Activated CD4-positive, alpha-beta T cell treated with anti-CD3 and anti-CD28 coated beads, Interleukin-2, Interleukin-4, amounts not matched to agents 100 ng/mL and 50 ng/mL, durations not matched to agents 16 hours and 8 hours (primary cell): ENCODE measurements at regions not wholly inside any gene's neighbourhood (a gene's known extent, or its start where the extent isn't known, plus 50 kb on each side); places are given as distances from the start of the nearest gene placed in this dataset.
"Not testable (repeated sequence)": the region's sequence is repeated elsewhere in the genome, so short reads cannot be mapped to it uniquely, and the experiment has no call there.

Experiments used
- DNase-seq: peaks from one replicate; pipeline ENCODE4 v3.0.0-alpha.2; 2020; ENCODE audit warnings: low spot score

DNA sequence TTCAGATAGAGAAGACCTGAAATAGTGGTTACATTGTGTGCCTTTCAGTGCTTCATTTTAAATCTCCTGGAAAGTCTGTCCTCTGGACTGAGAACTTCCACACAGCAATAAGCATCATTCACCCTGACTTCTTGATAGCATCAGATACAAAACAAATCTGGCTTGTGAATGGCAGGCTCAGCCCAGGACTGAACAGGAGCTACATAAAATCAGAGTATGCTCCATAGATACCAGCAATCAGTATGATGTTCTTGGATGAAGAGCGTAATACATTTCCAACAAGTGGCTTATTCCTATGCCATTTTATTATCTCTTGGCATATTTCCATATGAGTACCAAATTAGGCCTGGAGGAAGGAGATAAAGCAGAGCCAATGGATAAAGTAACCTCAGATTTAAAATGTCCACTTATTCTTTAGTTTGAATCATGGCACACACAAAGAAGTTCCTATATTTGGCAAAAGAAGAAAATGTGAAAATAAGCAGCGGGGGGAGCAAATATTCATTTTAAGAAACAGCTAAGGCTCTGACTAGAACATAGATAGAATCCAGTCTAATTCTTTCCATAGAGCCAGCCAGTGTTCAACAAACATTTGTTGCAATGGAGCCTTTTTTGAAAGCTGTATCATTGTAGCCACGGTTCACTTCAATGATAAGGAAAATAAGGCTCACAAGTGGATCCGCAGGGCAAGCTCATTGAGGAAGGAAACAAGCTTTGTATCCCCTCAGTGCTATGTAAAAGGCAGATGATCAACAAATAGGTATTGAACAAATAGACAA lies 230.8 kb upstream of the CHAC2 start:
- no peak for DNase-seq

DNA sequence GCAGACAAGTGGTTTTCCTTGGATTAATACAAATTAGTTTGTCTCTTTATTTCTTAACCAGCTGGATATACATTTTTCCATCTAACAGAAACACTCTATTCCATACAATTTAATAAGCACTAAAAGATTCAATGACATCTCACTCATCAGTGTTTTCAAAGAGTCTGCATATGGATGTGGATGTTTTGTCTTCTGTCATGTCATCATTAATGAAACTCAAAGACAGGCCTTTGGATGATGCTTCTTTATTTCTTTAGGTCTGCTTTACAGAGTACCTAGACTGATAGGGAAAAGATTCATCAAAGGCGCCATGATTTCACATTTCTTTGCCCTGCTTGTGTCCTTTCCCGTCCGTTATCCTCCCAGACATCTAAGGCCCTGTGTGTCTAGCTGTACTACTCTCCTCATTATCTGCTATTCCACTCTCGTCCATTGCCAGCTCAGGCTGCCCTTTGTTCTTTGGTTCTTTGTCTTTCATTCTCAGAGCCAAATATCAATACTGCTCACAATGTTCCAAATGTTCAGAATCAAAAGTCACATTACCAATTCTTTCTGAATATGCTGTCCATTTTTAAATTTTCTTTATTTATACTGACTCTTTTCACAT lies 232.3 kb upstream of the CHAC2 start:
- no peak for DNase-seq

DNA sequence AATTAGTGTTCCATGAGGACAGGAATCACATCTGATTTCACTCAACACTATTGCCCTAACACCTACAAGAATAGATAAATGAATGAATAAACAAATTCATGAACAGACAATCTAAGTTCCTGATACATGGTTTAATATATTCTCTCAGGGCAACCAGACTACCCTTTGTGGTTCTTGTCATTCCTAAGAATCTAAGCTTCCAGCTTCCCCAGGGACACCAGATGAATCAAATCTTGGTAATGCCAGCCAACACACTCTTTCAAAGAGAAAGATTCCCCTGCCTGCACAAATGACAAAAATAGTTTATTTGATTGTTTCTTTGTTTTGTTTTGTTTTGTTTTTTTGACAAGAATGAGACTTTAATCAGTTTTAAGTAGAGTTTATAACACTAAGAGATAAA lies 237.5 kb upstream of the CHAC2 start:
- no peak for DNase-seq

GRCh38 chr2:53527056-53527455 lies 240.5 kb upstream of the CHAC2 start:
- DNase-seq, result no peak

DNA sequence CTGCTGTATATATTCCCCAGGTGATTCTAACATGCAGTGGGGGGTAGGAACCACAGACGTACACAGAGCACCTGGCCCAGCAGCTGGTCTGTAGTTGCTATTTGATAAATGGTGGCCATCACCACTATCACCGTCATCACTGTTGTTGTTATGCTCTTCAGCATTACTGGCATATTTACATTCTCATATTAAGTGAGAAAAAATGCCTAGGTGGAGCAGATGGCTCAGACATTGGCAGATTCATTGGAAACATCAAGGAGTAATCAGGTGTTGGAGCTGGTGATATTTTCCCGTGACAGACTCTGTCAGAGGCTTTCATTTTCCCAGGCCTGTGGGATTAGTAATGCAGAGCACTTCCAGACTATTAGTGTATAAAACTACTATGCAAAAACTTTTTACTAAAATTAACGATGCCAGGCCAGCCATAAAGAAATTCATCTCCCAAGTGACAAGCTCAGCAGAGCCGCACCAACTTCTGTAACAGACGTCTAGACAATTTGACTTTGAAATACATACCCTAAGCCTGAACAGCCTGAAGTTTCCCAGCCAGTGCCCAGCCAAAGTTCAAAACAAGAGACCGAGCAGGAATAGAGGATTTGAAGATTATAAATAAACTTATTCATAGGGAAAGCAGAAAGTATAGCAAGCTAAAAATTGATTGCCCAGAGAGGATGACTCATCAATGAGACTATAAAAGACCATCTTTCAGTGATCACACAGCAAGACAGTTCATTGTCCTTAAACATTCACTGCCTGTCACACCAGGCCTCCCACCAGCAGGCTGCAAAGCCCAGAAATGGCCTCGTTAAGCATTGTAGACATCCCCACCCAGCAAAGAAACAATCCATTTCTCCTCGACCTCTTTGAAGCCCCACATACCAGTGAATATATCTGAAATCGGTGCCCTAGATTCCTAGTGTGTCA lies 247.4 kb upstream of the CHAC2 start:
- DNase-seq, result no peak

DNA sequence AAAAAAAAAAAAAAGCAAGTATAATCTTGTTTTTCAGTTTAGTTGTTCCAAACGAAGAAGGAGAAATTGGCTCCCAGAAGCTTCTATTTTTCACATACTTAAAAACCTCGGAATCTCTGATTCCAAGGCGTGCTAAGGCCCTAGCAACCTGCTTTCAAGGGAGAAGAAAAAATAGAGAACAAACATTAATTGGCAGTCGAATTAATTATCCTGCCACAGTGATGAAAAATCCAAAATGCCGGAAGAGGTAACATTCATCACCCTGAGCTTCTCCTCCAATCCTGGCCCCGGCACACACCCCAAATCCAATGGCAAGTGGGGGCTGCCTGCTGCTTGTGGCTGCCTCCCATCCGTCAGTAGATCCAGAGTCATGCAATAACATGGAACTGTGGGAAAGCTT lies 250.2 kb upstream of the CHAC2 start:
- no peak for DNase-seq

DNA sequence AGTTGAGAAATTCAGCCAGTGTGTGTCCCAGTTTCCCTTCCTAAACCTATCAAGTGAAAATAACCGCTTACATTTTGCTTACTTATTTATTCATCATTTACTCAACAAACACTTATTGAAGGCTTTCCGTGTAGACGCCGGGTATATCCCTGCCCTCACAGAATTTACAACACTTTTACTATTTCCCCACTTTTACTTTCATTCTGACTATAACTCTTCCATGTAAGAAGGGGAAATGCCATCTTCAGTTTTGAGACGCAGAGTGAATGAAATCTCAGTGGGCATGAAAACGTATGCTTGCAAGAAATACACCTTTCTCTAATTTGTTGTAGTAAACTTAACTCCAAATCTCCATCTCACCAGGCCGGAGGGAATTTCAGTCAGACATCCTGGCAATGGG lies 251.0 kb upstream of the CHAC2 start:
- DNase-seq, result no peak

DNA sequence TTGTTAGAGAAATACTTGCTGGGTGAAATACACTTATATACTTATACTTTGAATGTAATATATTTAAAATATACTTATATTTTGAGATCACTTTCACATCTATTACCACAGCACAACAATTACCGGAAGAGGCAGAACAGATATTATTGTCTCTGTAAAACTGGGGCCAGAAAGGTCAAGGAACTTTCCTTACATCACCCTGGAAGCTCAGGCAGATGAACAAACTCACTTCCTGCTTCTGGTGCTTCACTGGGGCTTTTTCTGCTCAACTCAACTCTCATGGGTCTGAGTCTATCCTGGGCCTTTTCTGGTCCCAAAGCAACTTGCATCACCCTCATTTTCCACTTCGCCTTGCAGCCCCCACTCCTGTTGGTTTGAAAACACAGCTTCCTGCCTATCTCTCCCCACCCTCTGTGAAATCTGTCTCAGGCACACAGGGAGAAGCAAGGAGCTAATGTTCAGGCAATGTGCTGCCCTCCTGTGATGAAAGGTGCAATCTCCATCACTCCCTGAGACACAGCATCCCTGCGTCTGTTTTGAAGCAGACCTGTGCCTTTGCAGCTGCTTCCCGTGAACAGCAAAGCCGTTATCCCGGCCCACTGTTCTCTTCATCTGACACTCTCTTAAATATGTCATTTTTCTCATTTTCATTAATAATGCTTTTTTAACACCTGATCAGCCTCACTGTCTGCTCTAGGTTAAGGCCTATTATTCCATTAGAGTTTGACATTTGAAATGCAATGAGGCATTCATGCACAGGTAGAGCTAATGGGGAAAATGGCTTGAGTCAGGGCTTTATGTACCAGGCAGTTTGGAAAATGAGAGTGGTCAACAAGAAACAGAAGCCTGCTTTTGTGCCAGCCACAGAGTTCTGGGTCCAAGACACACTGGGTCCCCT lies 251.9 kb upstream of the CHAC2 start:
- DNase-seq, result no peak

DNA sequence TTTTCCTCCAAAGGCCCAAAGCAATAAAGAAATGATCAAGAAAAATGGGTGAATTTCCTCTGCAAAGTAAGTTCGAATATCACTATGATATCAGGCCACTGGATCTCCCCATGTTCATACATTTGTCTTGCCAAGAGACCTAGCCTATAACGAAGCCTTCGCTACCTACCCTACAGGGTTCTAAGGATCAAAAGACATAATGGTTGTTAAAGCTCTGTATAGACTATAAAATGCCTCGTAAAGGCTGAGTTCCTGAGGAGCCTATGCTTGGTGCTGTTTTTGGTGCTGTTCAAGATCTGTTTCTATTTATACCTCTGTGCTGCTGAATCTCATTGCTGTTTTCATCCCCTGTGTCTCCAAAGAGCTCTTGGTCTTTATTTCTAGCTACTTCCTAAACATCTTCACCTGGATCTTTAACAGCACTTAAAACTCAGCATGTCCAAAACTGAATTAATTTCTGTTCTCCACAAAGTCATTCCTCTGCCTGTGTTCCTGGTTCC lies 254.4 kb upstream of the CHAC2 start:
- DNase-seq, result no peak

DNA sequence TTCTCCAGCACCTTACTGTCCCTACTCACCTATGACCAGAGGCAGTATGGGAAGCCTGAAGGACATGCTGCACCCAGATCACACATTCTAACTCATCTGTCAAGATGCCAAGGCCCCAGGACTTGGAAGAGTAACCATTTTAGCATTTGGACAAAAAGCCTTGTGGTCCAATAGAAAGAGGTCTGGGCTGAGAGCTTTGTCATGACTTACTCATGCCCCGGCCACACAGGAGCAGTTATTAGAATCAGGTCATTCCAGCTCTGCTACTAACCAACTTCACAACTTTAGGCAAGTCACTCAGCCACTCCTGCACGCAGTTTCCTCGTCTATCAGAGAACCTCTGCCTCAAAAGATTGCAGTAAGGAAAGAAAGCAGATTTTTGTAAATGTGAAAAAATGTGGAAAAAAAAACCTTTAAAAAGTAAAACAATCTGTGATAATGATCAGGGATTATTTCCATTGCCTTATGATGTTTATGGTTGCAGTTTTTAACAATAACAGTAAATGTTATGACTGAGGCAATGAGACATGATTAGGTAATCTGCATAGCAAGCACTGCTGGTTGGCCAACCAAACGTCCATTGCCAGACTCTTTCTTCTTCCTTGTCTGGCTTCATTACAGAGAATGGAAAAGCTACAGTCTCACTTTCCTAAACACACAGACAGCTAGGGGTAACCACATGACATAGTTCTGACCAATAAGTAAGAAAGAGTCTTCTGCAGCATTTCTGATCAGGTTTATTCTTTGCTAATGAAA lies 255.4 kb upstream of the CHAC2 start:
- no peak for DNase-seq

DNA sequence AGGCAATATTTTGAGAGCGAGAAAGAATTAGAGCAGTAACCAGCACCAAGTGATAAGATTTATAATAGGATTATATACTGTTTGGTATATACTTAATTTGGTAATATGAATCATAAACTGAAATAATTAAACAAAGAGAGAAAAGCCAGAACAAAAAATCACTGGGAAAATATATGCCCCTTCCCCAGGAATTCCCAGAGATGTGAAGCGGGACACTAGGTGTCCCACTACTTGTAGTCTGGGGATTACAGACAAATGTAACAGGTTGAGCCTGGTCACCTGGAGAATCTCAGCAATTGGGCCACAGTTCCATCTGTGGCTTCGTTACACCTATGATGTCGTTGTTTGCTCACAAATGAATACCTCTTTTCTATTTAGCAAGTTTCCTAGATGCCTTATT lies 256.1 kb upstream of the CHAC2 start:
- DNase-seq, result no peak

DNA sequence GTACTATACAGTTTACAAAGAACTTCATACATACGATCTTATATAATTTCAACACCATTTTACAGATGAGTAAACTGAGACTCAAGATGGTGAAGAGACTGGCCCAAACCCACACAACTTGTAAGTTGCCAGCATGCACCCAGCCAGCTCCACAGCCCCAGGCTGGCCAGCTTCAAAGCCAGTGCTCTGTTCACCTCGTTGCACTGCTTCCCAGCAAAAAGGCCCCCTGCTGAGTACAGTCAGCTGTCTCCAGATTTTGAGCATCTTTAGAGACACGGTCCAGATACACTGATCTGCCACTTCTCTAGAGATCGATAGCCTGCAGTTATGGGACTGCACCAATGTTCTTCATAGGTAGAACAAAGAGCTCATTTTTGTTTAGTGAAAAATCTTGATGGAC lies 257.2 kb upstream of the CHAC2 start:
- no peak for DNase-seq

- no peak for DNase-seq
These were observed 257.7 kb upstream of the CHAC2 start for GRCh38 chr2:53509831-53510388.

GRCh38 chr2:53508667-53509066 lies 258.9 kb upstream of the CHAC2 start:
- no peak for DNase-seq

DNA sequence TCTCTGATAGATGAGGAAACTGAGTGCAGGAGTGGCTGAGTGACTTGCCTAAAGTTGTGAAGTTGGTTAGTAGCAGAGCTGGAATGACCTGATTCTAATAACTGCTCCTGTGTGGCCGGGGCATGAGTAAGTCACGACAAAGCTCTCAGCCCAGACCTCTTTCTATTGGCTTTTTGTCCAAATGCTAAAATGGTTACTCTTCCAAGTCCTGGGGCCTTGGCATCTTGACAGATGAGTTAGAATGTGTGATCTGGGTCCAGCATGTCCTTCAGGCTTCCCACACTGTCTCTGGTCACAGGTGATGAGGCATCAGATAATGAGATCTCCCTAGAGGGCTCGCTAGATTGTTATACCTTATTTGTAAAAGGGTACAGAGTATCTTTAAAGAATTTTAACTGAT lies 260.5 kb upstream of the CHAC2 start:
- not testable (repeated sequence) for DNase-seq

- no peak for DNase-seq
These were observed 261.8 kb upstream of the CHAC2 start for GRCh38 chr2:53505826-53506225.

DNA sequence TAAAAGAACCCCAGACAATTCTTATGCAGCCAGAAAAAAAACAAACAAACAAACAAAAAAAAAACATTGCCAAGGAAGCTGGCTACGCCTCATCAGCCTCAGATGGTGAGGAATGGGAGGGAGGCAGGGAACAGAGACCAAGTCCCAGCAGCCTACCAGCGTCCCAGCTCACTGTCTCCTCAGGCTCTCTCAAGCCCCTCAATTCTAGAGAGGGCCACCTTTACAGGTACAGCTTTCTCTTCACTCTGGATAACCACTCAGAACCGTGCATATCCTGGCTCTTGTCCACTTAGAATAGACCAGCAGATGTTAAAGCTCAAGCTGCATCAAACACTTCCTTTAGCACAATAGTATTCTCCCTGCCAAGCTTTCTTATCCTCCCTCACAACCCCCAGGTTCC lies 263.1 kb upstream of the CHAC2 start:
- no peak for DNase-seq

- DNase-seq, result no peak
These were observed 267.4 kb upstream of the CHAC2 start for GRCh38 chr2:53500181-53500580.

GRCh38 chr2:53498210-53498609 lies 269.4 kb upstream of the CHAC2 start:
- DNase-seq, result no peak

- DNase-seq, result no peak
These were observed 270.6 kb upstream of the CHAC2 start for GRCh38 chr2:53497020-53497419.

DNA sequence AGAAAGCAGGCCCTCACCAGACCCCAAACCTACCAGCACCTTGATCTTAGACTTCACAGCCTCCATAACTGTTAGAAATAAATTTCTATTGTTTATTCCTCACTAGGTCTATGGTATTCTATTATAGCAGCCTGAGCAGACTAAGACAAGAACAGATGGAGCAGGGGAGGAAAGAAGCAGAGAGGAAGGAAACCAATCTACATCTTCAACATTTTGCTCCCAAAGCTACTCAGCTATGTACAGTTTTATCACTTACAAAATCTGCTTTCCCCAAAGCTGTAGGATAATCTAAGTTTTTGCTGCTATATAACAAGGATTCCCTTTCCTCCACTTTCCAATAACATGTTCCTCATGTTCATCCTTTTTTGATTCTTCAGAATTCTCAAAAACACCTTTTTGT lies 274.4 kb upstream of the CHAC2 start:
- DNase-seq, result no peak
